ENCODE measurements at regions not wholly inside any gene's neighbourhood (a gene's known extent, or its start where the extent isn't known, plus 50 kb on each side); places are given as distances from the start of the nearest gene placed in this dataset.
"Not testable (repeated sequence)": the region's sequence is repeated elsewhere in the genome, so short reads cannot be mapped to it uniquely, and the experiment has no call there.

DNA sequence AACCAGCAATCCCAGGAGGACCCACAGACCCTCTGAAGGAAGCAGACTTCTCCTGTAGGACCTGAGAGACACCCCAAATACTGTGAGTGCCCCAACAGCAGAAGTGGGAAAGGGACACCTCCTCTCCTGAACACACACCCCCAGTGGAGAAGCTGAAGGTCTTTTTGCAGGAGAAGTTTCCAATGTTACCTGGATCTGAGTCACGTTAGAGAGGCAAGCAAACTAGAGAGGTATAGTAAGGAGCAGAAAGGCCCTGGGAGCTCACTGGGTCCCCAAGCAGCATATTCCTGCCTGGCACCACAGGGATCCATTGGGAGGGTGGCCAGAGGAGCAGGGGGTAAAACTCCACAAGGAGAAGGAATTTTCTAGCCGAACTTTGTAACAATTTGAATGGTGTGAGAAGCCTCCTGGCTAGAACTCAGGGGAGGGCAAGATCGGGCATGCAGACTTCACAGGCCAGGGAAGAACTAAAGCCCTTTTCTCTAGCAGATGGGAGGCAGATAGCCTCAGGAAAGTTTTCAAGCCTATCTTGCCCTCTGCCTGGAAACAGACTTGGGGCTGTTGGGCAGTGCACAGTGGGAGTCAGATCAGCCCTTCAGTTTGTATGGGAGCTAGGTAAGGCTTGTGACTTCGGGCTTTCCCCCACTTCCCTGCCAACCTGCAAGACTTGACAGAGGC, 68.2 kb upstream of the SSTR4 start:
- Histone ChIP-seq H3K4me1 (peaks cover 22% of the 10 kb centered on the region), H3K9me3 (peaks cover 9% of the 10 kb centered on the region; the same call in 1 of the 3 replicates), H3K4me3 (no peak overlapping the region), H3K27ac (peak overlapping the region in 1 of 2 experiments; percentile 35; a peak in 3 of 6 replicates), H3K4me2 (no peak overlapping the region)
- FAIRE-seq, result no peak
- no peak for DNase-seq (ENCODE audit: low read depth in 1 of 2, low spot score in 1 of 2)
- no peak for TF ChIP-seq RARB (CRISPR knock-in tag; IDR thresholded peaks at IDR 0.05)
- no peak for TF ChIP-seq FOXS1 (CRISPR knock-in tag; IDR thresholded peaks at IDR 0.05)
- TF ChIP-seq TFCP2L1 (CRISPR knock-in tag; IDR thresholded peaks at IDR 0.05), result no peak
- no peak for TF ChIP-seq CBX8 (IDR thresholded peaks at IDR 0.05)
- TF ChIP-seq, protein P1, sequence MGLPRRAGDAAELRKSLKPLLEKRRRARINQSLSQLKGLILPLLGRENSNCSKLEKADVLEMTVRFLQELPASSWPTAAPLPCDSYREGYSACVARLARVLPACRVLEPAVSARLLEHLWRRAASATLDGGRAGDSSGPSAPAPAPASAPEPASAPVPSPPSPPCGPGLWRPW (IDR thresholded peaks at IDR 0.05), result no peak
- TF ChIP-seq HOXB13 (CRISPR knock-in tag; IDR thresholded peaks at IDR 0.05; ENCODE audit: low read depth), result no peak
- TF ChIP-seq ZNF302 (CRISPR knock-in tag; IDR thresholded peaks at IDR 0.05), result no peak
- no peak for TF ChIP-seq EHMT2 (IDR thresholded peaks at IDR 0.05; ENCODE audit: low read depth)
- no peak for TF ChIP-seq NR3C1 (IDR thresholded peaks at IDR 0.05)
- TF ChIP-seq RFX5 (IDR thresholded peaks at IDR 0.05), result no peak
- no peak for TF ChIP-seq HOXB5 (CRISPR knock-in tag; IDR thresholded peaks at IDR 0.05)
- TF ChIP-seq EP300 (IDR thresholded peaks at IDR 0.05), result no peak
- POLR2A ChIA-PET, result no interaction called here
- WGBS (ENCODE audit: missing lambda C conversion rate), result 79% methylated on average over 4 of the region's 4 CpGs
- CTCF ChIA-PET, result interaction anchor here (0.7 to 1.8 kb wide), 5 partner anchors 8 to 275 kb away, joined by 3 to 5 read pairs (median 4); no protein-coding TSS in a partner anchor
- no peak for ATAC-seq

DNA sequence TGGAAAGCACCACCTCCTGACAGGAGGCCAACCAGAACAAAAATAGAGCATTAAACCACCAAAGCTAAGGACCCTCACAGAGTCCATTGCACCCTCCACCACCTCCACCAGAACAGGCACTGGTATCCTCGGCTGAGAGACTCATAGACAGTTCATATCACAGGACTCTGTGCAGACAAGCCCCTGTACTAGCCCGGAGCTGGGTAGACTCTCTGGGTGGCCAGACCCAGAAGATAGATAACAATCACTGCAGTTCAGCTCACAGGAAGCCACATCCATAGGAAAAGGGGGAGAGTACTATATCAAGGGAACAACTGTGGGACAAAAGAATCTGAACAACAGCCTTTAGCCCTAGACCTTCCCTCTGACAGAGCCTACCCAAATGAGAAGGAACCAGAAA, 67.4 kb upstream of the SSTR4 start:
- H3K4me2 ChIP-seq; DNase-seq (ENCODE audit: low read depth in 1 of 2, low spot score in 1 of 2); POLR2A ChIA-PET; H3K9me3 ChIP-seq; FAIRE-seq; ATAC-seq; H3K4me3 ChIP-seq: not testable (repeated sequence)
- Histone ChIP-seq H3K4me1 (peaks cover 14% of the 10 kb centered on the region), H3K27ac (peak overlapping the region in 1 of 2 experiments; percentile 35; a peak in 1 of 6 replicates)
- CTCF ChIA-PET, result interaction anchor here (1.1 to 2.2 kb wide), 7 partner anchors 9 to 276 kb away, joined by 3 to 5 read pairs (median 4); no protein-coding TSS in a partner anchor
- WGBS (ENCODE audit: missing lambda C conversion rate), result 64% methylated on average over 2 of the region's 2 CpGs

DNA sequence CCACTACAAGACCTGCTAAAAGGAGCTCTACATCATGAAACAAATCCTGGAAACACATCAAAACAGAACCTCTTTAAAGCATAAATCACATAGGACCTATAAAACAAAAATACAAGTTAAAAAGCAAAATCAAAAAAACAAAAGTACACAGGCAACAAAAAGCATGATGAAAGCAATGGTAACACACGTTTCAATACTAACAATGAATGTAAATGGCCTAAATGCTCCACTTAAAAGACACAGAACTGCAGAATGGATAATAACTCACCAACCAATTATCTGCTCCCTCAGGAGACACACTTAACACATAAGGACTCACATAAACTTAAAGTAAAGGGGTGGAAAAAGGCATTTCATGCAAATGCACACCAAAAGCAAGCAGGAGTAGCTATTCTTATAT, 66.1 kb upstream of the SSTR4 start:
- H3K9me3 ChIP-seq; DNase-seq (ENCODE audit: low read depth in 1 of 2, low spot score in 1 of 2); FAIRE-seq; H3K4me1 ChIP-seq; H3K4me3 ChIP-seq; H3K27ac ChIP-seq; POLR2A ChIA-PET; ATAC-seq; H3K4me2 ChIP-seq: not testable (repeated sequence)
- WGBS (ENCODE audit: missing lambda C conversion rate), result 75% methylated on average over 1 of the region's 1 CpG
- CTCF ChIA-PET, result interaction anchor here (1.1 to 2.2 kb wide), 6 partner anchors 10 to 278 kb away, joined by 3 to 4 read pairs (median 3); no protein-coding TSS in a partner anchor

DNA sequence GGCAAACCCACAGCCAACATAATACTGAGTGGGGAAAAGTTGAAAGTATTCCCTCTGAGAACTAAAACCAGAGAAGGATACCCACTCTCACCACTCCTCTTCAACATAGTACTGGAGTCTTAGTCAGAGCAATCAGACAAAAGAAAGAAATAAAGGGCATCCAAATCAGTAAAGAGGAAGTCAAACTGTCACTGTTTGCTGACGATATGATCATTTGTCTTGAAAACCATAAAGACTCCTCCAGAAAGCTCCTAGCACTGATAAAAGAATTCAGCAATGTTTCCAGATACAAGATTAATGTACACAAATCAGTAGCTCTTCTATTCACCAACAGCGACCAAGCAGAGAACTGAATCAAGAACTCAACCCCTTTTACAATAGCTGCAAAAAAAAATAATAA, 64.0 kb upstream of the SSTR4 start:
- POLR2A ChIA-PET, result not testable (repeated sequence)

DNA sequence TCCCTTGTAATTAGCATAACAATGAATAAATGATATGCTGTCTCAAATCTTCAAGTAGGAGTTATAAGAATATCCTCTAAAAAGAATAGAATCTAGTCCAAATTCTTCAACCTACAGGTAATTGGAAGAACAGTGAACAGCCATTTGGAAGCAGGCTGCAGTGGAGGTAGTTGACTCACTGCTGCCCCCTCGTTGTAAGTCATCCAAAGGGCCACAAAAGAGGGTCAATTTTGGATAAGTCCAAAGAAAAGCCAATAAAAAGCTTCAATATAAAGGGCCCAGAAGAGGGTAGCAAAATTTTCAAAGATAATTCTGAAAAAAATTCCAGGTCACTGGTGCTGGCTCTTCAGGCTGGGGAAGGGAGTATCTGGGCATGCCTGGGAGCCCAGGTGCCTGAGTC, 60.8 kb upstream of the SSTR4 start:
- POLR2A ChIA-PET, result interaction anchor here (1.4 kb wide), 1 partner anchor 211 kb away, joined by 4 read pairs; no protein-coding TSS in a partner anchor
- CTCF ChIA-PET, result interaction anchor here (0.7 to 4.4 kb wide), 18 partner anchors 9 to 346 kb away, joined by 3 to 22 read pairs (median 3); partner anchors contain the start of gene SSTR4
- 0 out of 3 replicates have a peak, but pooled peaks cover 3% of the 10 kb centered on the region for H3K4me1 ChIP-seq
- DNase-seq (ENCODE audit: low read depth in 1 of 2, low spot score in 1 of 2), result peak in 1 of 2 experiments; percentile 60
- no peak overlapping the region for H3K4me2 ChIP-seq
- peak; percentile 88 for FAIRE-seq
- TF ChIP-seq RCOR1 (IDR thresholded peaks at IDR 0.05; ENCODE audit: low read depth, low read length) (no peak), ZC3H11A (IDR thresholded peaks at IDR 0.05) (no peak), SMC3 (IDR thresholded peaks at IDR 0.05) (peak; percentile 44; the same call in 2 of the 3 replicates), RAD21 (conservative IDR thresholded peaks at IDR 0.05 in 1 of 2, IDR thresholded peaks at IDR 0.05 in 1 of 2) (peak; percentile 51 to 73; a peak in 4 of 5 replicates)
- TF ChIP-seq, protein P2, sequence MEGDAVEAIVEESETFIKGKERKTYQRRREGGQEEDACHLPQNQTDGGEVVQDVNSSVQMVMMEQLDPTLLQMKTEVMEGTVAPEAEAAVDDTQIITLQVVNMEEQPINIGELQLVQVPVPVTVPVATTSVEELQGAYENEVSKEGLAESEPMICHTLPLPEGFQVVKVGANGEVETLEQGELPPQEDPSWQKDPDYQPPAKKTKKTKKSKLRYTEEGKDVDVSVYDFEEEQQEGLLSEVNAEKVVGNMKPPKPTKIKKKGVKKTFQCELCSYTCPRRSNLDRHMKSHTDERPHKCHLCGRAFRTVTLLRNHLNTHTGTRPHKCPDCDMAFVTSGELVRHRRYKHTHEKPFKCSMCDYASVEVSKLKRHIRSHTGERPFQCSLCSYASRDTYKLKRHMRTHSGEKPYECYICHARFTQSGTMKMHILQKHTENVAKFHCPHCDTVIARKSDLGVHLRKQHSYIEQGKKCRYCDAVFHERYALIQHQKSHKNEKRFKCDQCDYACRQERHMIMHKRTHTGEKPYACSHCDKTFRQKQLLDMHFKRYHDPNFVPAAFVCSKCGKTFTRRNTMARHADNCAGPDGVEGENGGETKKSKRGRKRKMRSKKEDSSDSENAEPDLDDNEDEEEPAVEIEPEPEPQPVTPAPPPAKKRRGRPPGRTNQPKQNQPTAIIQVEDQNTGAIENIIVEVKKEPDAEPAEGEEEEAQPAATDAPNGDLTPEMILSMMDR (IDR thresholded peaks at IDR 0.05), result peak; percentile 40
- WGBS (ENCODE audit: missing lambda C conversion rate), result 3% methylated on average over 1 of the region's 1 CpG
- H3K27ac ChIP-seq, result peak overlapping the region; percentile 7 to 14; a peak in 3 of 6 replicates
- H3K4me3 ChIP-seq, result no peak overlapping the region
- H3K9me3 ChIP-seq, result peaks cover 2% of the 10 kb centered on the region; the same call in 1 of the 3 replicates
- ATAC-seq, result peak in 1 of 2 experiments; percentile 71; a peak in 3 of 6 replicates

More for the DNA sequence above, 64.0 kb upstream of the SSTR4 start:
- not testable (repeated sequence) for H3K4me1 ChIP-seq; H3K4me2 ChIP-seq; DNase-seq (ENCODE audit: low read depth in 1 of 2, low spot score in 1 of 2); H3K27ac ChIP-seq; H3K9me3 ChIP-seq; ATAC-seq; H3K4me3 ChIP-seq
- peak; percentile 43 for FAIRE-seq
- 67% methylated on average over 2 of the region's 2 CpGs for WGBS (ENCODE audit: missing lambda C conversion rate)
- CTCF ChIA-PET, result interaction anchor here (1.0 kb wide), 1 partner anchor 60 kb away, joined by 3 read pairs; no protein-coding TSS in a partner anchor
